ENCODE measurements at regions not wholly inside any gene's neighbourhood (a gene's known extent, or its start where the extent isn't known, plus 50 kb on each side); places are given as distances from the start of the nearest gene placed in this dataset.

GRCh38 chr14:97718886-97719442 is 921.8 kb downstream of the VRK1 start:
- TF ChIP-seq CTCF (IDR thresholded peaks at IDR 0.05; ENCODE audit: control insufficient read depth, extremely low read depth, insufficient read depth), result no peak
- DNase-seq (ENCODE audit: low read depth), result no peak
- H3K4me3 ChIP-seq (ENCODE audit: low read depth, low read length), result no peak overlapping the region

- no peak for DNase-seq (ENCODE audit: low read depth)
- no peak overlapping the region for H3K4me3 ChIP-seq (ENCODE audit: low read depth, low read length)
- TF ChIP-seq CTCF (IDR thresholded peaks at IDR 0.05; ENCODE audit: control insufficient read depth, extremely low read depth, insufficient read depth), result no peak
These were observed 922.7 kb downstream of the VRK1 start for GRCh38 chr14:97719931-97720330.

- no peak for TF ChIP-seq CTCF (IDR thresholded peaks at IDR 0.05; ENCODE audit: control insufficient read depth, extremely low read depth, insufficient read depth)
- DNase-seq (ENCODE audit: low read depth), result no peak
- no peak overlapping the region for H3K4me3 ChIP-seq (ENCODE audit: low read depth, low read length)
These were observed 926.2 kb downstream of the VRK1 start for GRCh38 chr14:97723351-97723750.

- 0 out of 2 replicates have a peak, but pooled peaks have one; percentile 7 for TF ChIP-seq CTCF (IDR thresholded peaks at IDR 0.05; ENCODE audit: control insufficient read depth, extremely low read depth, insufficient read depth)
- no peak for DNase-seq (ENCODE audit: low read depth)
- no peak overlapping the region for H3K4me3 ChIP-seq (ENCODE audit: low read depth, low read length)
These were observed 926.6 kb downstream of the VRK1 start for GRCh38 chr14:97723819-97724218.

GRCh38 chr14:97724265-97724731 is 927.1 kb downstream of the VRK1 start:
- no peak overlapping the region for H3K4me3 ChIP-seq (ENCODE audit: low read depth, low read length)
- no peak for TF ChIP-seq CTCF (IDR thresholded peaks at IDR 0.05; ENCODE audit: control insufficient read depth, extremely low read depth, insufficient read depth)
- no peak for DNase-seq (ENCODE audit: low read depth)

GRCh38 chr14:97726676-97727075 is 929.5 kb downstream of the VRK1 start:
- no peak overlapping the region for H3K4me3 ChIP-seq (ENCODE audit: low read depth, low read length)
- no peak for DNase-seq (ENCODE audit: low read depth)
- no peak for TF ChIP-seq CTCF (IDR thresholded peaks at IDR 0.05; ENCODE audit: control insufficient read depth, extremely low read depth, insufficient read depth)

- no peak overlapping the region for H3K4me3 ChIP-seq (ENCODE audit: low read depth, low read length)
- no peak for DNase-seq (ENCODE audit: low read depth)
- TF ChIP-seq CTCF (IDR thresholded peaks at IDR 0.05; ENCODE audit: control insufficient read depth, extremely low read depth, insufficient read depth), result no peak
These were observed 933.5 kb downstream of the VRK1 start for GRCh38 chr14:97730706-97731105.

All from LNCaP clone FGC (cell line).